Sciatic nerve (tissue), 2 donors: ENCODE measurements at regions not wholly inside any gene's neighbourhood (a gene's known extent, or its start where the extent isn't known, plus 50 kb on each side); places are given as distances from the start of the nearest gene placed in this dataset.

Experiments
- ATAC-seq: fragments of 200-7000 bp; cut with Tn5 transposase; one replicate; pipeline ENCODE4 v1.9.1; 2020; ENCODE audit warnings: mild to moderate bottlenecking, moderate library complexity
- DNase-seq: peaks from one replicate; pipeline ENCODE4 v3.0.0-alpha.2; 2020; ENCODE audit warnings: low spot score
- intact Hi-C: fragments of 100-400 bp; cut with DNase I; formaldehyde crosslinking; loops from one replicate; pipeline ENCODE4 v1.14.2; 2022
- donor health status: DM: no; HTN: no; CAD: no.
- donor health status: DM: no; HTN: no; CAD: no.

GRCh38 chr7:89401099-89401498 lies 605.6 kb upstream of the TEX47 start:
- DNase-seq, result no peak
- no peak for ATAC-seq
- intact Hi-C loops, result no loop called here

- no peak for DNase-seq
- ATAC-seq, result no peak
- intact Hi-C loops, result no loop called here
Measured at GRCh38 chr7:89401690-89402089, 606.2 kb upstream of the TEX47 start.

- DNase-seq (no peak), ATAC-seq (no peak)
- intact Hi-C loops, result no loop called here
Measured at GRCh38 chr7:89451911-89452310, 656.4 kb upstream of the TEX47 start.

GRCh38 chr7:89456556-89456955 lies 661.0 kb upstream of the TEX47 start:
- no peak for ATAC-seq
- intact Hi-C loops, result no loop called here
- no peak for DNase-seq

- intact Hi-C loops, result no loop called here
- DNase-seq, result no peak
- ATAC-seq, result no peak
Measured at GRCh38 chr7:89458114-89458513, 662.6 kb upstream of the TEX47 start.

GRCh38 chr7:89474456-89474855 lies 678.9 kb upstream of the TEX47 start:
- ATAC-seq (no peak), DNase-seq (no peak)
- intact Hi-C loops, result no loop called here

- ATAC-seq (no peak), DNase-seq (no peak)
- intact Hi-C loops, result no loop called here
Measured at GRCh38 chr7:89477991-89478390, 676.3 kb upstream of the STEAP1 start.

- DNase-seq (no peak), ATAC-seq (no peak)
- intact Hi-C loops, result no loop called here
Measured at GRCh38 chr7:89495704-89496103, 658.6 kb upstream of the STEAP1 start.

- DNase-seq, result no peak
- ATAC-seq, result no peak
- intact Hi-C loops, result no loop called here
Measured at GRCh38 chr7:89500084-89500483, 654.2 kb upstream of the STEAP1 start.

- DNase-seq (no peak), ATAC-seq (no peak)
- intact Hi-C loops, result no loop called here
Measured at GRCh38 chr7:89503281-89503680, 651.0 kb upstream of the STEAP1 start.

GRCh38 chr7:89507034-89507433 lies 647.2 kb upstream of the STEAP1 start:
- intact Hi-C loops, result no loop called here
- ATAC-seq (no peak), DNase-seq (no peak)

GRCh38 chr7:89511900-89512299 lies 642.4 kb upstream of the STEAP1 start:
- ATAC-seq, result no peak
- intact Hi-C loops, result no loop called here
- DNase-seq, result no peak

GRCh38 chr7:89514970-89515369 lies 639.3 kb upstream of the STEAP1 start:
- intact Hi-C loops, result no loop called here
- DNase-seq (no peak), ATAC-seq (no peak)

GRCh38 chr7:89517815-89518214 lies 636.5 kb upstream of the STEAP1 start:
- ATAC-seq (no peak), DNase-seq (no peak)
- intact Hi-C loops, result no loop called here

GRCh38 chr7:89549768-89550167 lies 604.5 kb upstream of the STEAP1 start:
- intact Hi-C loops, result no loop called here
- DNase-seq, result no peak
- no peak for ATAC-seq

- intact Hi-C loops, result no loop called here
- no peak for DNase-seq
- ATAC-seq, result no peak
Measured at GRCh38 chr7:89554209-89554608, 600.1 kb upstream of the STEAP1 start.

GRCh38 chr7:89559596-89559995 lies 594.7 kb upstream of the STEAP1 start:
- no peak for DNase-seq
- ATAC-seq, result no peak
- intact Hi-C loops, result no loop called here

- intact Hi-C loops, result no loop called here
- DNase-seq (no peak), ATAC-seq (no peak)
Measured at GRCh38 chr7:89563597-89563996, 590.7 kb upstream of the STEAP1 start.

GRCh38 chr7:89584896-89585295 lies 569.4 kb upstream of the STEAP1 start:
- ATAC-seq (no peak), DNase-seq (no peak)
- intact Hi-C loops, result loop anchor here (1.0 kb wide), 1 partner anchor 49 kb away; no protein-coding TSS in a partner anchor

GRCh38 chr7:89593125-89593524 lies 561.1 kb upstream of the STEAP1 start:
- intact Hi-C loops, result no loop called here
- no peak for DNase-seq
- ATAC-seq, result no peak

GRCh38 chr7:89602984-89603383 lies 551.3 kb upstream of the STEAP1 start:
- ATAC-seq (no peak), DNase-seq (no peak)
- intact Hi-C loops, result no loop called here

- intact Hi-C loops, result no loop called here
- ATAC-seq (no peak), DNase-seq (no peak)
Measured at GRCh38 chr7:89605362-89605761, 548.9 kb upstream of the STEAP1 start.
